Fibroblast of skin of scalp (primary cell): ENCODE measurements at regions not wholly inside any gene's neighbourhood (a gene's known extent, or its start where the extent isn't known, plus 50 kb on each side); places are given as distances from the start of the nearest gene placed in this dataset.

ENCODE experiments used
- DNase-seq: peaks from one replicate; pipeline ENCODE4 v3.0.0-alpha.2; 2013

DNA sequence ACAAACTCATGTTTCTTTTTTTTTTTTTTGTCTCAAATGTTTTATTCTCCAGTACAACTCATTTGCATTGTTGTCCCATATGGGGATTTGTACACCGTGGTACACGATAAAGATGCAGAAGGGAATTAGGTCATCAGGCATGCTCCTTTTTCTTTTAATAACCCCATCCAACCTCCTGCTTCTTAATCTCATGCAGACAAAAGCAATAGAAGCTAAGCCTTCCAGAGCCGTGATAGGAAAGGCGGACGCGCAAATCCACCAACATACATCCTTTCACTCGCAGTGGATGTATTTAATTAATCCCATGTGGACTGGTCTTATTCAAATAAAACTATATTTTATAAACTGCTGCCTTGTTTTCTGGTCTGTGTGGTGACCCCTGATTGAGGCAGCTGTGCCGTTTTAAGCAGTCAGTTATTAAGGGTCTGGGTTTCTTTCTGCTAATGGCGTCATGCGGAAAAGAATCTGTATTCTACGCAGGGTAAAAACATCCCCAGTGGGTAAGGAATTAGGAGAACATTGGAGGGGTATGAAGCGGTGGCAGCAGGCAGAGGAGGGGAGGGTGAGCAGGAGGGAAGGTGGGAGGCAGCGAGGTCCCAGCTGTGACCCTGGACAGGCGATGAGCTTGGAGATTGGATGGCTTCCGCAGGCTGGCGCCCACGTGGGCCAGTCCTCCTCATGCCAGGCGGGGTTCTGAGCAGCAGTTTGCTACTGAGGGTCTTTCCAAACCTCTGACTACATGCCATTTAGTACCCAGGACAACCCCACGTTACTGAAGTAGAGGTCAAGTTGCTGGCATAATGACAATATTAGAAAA, 172.8 kb downstream of the LINC00237 start:
- DNase-seq: no peak

DNA sequence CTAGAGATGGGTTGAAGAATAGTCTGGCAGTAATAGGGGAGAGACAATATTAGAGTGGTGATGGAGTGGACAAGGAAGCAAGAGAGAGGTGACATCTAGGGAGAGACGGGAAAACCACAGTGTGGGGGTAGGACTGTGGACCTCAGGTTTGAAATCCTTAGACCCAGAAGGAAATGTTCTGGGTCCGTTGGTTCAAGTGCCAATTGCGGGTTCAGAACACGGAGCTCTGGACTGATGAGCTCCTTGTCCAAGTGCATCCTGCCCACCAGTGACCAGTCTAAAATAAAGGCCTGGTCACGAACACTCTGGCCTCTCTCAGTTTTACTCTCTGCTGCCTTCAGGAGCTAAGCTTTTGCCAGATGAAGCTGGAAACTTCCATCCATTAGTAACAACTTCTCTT, 174.0 kb downstream of the LINC00237 start:
- DNase-seq: no peak

- DNase-seq: no peak
Measured at GRCh38 chr20:20931632-20932031, 174.5 kb downstream of the LINC00237 start.

DNA sequence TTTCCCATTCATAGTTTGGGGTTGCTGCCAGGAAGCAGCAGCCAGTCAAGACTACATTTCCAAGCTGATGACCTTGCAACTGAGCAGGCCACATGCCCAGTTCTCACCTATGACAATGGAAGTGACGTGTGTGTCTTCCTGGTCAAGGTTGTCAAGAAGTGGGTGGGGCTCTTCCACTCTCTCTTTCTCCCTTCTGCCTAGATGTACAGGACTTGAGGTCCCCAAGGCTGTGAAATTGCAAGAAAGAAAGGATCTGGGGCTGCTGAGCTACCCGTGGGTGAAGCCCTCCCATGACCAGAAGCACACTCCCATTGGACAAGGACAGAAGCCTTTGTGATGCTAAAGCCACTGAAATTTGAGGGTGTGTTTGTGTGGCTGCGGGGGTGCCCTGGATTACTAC, 175.1 kb downstream of the LINC00237 start:
- no peak for DNase-seq

- no peak for DNase-seq
Measured at GRCh38 chr20:20930500-20930899, 175.7 kb downstream of the LINC00237 start.

DNA sequence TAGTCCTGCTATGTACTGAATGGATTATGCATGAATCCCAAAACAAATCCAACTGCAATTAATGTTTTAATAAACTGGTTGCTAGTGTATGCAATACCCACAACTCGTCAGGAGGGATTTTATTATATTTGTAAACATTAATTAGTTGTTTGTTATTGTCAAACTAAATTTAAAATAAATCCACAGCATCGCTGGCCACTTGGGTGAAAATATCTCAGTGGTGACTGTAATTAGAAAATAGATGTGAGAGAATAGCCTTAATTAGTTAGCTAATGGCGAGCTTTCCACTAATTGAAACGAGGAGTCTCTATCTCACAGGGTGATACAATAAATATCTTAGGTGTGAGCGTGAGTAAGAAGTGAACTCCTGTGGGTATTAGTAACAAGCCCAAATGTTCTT, 176.8 kb downstream of the LINC00237 start:
- DNase-seq: no peak

DNA sequence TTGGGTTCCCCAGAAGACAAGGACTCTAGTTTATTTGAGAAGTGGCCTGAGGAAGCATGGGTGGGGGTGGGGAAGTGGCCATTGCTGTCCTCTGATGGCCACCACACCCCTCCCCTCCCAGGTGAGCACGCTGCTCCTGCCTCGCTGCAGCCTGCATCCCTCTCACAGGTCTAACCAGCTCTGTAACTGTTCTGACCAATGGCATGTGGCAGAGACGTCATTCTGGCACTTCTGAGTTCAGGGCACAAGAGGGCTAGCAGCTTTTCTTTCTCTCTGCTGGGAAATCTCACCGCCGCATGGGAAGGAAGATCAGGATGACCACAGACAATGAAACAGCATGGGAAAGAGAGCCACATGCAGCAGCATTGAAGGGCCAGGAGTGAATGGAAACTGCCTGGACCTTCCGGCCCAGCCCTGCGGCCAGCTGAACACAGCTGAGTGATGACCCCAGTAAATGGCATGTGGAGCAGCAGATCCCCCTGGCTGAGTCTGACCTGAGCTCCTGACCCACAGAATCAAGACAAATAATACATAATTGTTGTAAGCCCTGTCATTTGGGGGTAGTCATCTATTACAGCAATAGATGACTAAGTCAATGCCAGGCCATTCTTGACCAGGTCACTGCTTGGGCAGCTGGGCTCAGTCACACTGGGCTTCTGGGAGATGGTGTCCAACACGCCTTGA, 179.8 kb downstream of the LINC00237 start:
- no peak for DNase-seq

DNA sequence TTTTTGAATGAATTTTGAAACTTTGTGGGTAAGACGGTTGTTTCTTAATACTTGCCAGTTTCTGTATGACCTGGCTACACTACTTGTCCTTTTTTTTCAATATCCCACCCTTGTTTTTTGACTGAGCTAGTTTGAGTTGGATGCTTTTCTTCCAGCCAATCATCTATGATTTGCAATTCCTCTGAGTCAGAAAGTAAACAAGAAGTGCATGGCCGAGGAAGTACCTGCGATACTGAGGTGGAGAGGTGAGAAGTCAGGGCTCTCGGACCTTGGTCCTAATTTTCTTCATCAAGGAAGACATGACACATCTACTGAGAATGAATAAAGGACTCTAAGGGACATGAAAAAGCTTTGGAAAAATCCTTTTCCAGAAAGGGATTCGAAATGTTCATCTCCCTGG, 185.7 kb downstream of the LINC00237 start:
- no peak for DNase-seq

- no peak for DNase-seq
Measured at GRCh38 chr20:20915844-20916243, 190.3 kb downstream of the LINC00237 start.

GRCh38 chr20:20904501-20904831, 192.0 kb upstream of the RALGAPA2 start:
- DNase-seq: no peak

GRCh38 chr20:20903773-20904500, 191.5 kb upstream of the RALGAPA2 start:
- DNase-seq: no peak

GRCh38 chr20:20897922-20898321, 185.5 kb upstream of the RALGAPA2 start:
- no peak for DNase-seq

GRCh38 chr20:20897145-20897544, 184.7 kb upstream of the RALGAPA2 start:
- no peak for DNase-seq

GRCh38 chr20:20896606-20897005, 184.2 kb upstream of the RALGAPA2 start:
- no peak for DNase-seq

DNA sequence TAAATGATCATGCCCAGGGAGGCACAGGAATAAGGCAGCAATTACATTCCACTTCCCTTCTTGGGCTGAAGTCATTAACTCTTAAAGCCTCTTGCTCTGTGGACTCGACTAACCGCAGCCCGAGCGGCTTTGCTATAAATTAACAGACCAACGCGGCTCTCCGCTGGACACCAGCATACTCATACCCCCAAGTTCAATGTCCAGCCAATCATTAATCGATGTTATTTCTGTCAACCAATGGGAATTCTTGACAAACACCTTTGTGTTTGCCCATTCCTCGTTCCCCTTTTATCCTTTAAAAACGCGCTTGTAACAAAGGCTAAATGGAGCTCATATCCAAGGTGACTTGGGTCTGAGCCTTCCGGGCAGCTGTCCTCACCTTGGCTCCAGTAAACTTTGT, 183.1 kb upstream of the RALGAPA2 start:
- DNase-seq: no peak

DNA sequence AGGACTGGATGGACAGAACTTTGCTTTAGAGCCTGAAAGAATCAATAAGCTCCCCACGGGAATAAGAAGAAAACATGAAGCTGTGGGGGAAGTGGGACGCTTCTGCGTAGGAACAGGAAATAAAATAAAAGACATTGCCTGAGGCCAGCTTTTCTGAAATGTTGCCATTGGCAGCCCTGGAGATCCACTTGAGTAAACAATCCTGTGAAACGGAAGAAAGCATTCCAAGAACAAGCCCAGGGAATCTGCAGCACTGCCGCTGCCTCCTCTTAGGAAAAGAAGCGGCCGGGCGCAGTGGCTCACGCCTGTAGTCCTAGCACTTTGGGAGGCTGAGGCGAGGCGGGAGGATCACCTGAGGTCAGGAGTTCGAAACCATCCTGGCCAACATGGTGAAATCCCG, 182.3 kb upstream of the RALGAPA2 start:
- no peak for DNase-seq

GRCh38 chr20:20894280-20894679, 181.8 kb upstream of the RALGAPA2 start:
- DNase-seq: no peak

DNA sequence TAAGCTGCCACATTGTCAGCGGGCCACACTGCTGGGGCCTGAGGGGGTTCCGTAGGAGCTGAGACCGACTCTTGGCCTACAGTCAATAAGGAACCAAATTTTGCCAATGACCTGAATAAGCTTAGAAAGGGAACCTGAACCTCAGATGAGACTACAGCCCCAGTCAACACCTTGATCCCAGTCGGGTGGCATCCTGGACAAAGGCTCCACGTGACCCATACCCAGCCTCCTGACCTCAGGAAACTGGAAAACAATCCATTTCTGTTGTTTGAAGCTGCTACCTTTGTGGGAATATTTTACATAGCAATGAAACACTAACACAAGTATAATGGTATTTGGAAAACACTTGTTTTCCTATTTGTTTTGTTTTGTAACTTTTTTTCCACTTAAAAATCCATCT, 179.9 kb upstream of the RALGAPA2 start:
- no peak for DNase-seq

GRCh38 chr20:20890751-20891150, 178.3 kb upstream of the RALGAPA2 start:
- DNase-seq: no peak

GRCh38 chr20:20888936-20889335, 176.5 kb upstream of the RALGAPA2 start:
- DNase-seq: no peak

DNA sequence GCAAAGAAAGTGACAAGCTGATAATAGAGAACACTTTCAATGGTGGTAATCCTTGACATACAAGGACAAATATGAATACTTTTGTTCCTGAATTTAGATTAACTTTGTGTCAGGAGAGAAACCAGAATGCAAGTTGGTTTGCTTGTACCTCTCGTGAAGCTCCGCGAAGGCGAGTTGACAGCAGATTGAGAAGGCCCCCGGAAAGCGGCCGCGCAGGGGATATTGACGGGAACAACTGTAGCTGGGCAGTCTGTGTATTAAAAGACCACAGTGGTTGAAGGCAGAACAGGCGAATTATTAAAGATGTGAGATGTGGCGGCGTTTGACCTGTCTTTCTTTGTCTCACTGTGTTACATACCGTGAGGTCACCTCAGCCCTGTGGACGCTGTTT, 175.8 kb upstream of the RALGAPA2 start:
- DNase-seq: no peak

- no peak for DNase-seq
Measured at GRCh38 chr20:20887593-20888265, 175.3 kb upstream of the RALGAPA2 start.

DNA sequence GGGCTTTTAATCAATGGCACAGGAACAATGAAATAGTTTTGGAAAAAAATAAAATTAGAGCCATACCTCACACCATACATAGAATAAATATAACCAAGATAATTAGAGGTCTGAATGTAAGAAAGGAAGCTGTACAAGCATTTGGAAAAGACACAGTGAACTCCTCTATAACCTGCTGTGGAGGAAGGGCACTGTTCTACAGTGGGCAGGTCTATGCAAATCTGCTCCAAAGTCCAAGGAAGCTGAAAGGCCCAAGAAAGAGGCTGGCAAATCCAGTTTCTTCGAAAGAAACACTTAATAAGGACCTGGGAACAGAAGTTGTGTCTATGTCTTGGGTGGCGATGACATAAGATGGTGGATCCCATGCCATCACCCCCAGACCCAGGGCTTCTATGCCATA, 169.4 kb upstream of the RALGAPA2 start:
- no peak for DNase-seq
